B cell (primary cell): ENCODE measurements at regions not wholly inside any gene's neighbourhood (a gene's known extent, or its start where the extent isn't known, plus 50 kb on each side); places are given as distances from the start of the nearest gene placed in this dataset.

Experiments used
- EZH2 ChIP-seq: IDR thresholded peaks from 2 replicates; pipeline ENCODE4 v1.6.1; 2012; ENCODE audit warnings: borderline replicate concordance, low read depth, mild to moderate bottlenecking, moderate library complexity, low read length; ENCODE audit not compliant: insufficient read depth, poor library complexity, severe bottlenecking
- TF ChIP-seq, protein P1 (sequence below): fragments of 200-600 bp; IDR thresholded peaks from one replicate; pipeline ENCODE4 v1.8.0; 2022; ENCODE audit warnings: antibody characterized with exemption, mild to moderate bottlenecking

DNA sequence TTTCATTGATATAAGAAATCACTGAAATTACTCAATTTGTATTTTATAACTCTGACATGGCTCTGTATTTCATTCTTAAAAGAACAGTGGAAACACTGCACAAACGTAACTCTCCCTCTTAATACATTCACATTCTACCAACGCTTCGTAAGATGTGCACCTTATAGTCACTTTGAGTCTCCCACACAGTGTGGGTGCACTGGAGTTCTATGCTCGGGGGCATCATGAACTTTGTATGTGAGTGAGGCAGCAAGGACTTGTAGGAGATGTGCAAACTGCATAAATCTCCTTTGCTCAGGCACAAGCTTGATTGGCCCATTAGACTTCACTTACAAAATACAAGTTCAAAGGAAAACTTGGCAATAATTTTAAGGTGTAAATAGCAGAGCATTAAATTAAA is 2385.0 kb upstream of the TENM3 start:
- TF ChIP-seq, protein P1, sequence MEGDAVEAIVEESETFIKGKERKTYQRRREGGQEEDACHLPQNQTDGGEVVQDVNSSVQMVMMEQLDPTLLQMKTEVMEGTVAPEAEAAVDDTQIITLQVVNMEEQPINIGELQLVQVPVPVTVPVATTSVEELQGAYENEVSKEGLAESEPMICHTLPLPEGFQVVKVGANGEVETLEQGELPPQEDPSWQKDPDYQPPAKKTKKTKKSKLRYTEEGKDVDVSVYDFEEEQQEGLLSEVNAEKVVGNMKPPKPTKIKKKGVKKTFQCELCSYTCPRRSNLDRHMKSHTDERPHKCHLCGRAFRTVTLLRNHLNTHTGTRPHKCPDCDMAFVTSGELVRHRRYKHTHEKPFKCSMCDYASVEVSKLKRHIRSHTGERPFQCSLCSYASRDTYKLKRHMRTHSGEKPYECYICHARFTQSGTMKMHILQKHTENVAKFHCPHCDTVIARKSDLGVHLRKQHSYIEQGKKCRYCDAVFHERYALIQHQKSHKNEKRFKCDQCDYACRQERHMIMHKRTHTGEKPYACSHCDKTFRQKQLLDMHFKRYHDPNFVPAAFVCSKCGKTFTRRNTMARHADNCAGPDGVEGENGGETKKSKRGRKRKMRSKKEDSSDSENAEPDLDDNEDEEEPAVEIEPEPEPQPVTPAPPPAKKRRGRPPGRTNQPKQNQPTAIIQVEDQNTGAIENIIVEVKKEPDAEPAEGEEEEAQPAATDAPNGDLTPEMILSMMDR, result no peak
- TF ChIP-seq EZH2, result no peak
